22Rv1 (cell line): ENCODE measurements at regions not wholly inside any gene's neighbourhood (a gene's known extent, or its start where the extent isn't known, plus 50 kb on each side); places are given as distances from the start of the nearest gene placed in this dataset.

Experiments
- ZFX ChIP-seq: fragments of 450-650 bp; IDR thresholded peaks from 2 replicates; pipeline ENCODE4 v1.6.1; 2017; ENCODE audit warnings: antibody characterized with exemption, borderline replicate concordance
- TF ChIP-seq, protein P1 (sequence below): fragments of 450-650 bp; IDR thresholded peaks from 2 replicates; pipeline ENCODE4 v1.5.1; 2017; ENCODE audit warnings: mild to moderate bottlenecking

DNA sequence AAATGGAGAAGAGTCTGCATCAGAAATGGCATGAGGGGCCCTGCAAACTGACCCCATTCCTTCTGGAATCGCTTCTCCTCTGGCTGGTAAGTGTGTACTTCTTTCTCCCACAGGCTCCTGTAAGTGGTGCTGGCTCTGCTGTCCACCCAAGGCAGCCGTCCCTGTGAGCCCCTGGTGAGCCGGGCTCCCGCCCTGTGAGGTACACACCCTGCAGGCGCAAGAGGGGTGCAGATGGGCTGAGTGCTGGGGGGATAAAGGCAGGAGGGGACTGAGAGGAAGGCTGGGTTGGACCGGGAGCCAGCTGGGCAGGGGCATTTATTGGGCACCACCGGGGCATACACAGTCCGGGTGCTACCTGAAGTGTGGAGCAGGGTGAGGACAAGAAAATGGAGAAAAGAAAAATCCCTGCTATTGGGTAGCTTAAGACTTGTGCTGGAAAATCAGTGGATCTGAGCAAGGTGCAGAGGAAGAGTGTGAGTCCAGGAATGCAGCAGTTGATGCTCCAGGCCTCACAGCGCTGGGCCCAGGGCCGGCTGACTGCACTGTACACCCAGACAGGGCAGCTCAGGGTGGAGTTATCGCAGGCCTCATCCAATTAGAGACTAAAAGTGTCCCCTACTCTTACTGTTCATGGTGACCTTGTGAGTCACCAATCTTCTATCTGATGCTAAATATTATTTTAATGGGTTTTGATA is 455.1 kb upstream of the B3GAT1 start:
- TF ChIP-seq, protein P1, sequence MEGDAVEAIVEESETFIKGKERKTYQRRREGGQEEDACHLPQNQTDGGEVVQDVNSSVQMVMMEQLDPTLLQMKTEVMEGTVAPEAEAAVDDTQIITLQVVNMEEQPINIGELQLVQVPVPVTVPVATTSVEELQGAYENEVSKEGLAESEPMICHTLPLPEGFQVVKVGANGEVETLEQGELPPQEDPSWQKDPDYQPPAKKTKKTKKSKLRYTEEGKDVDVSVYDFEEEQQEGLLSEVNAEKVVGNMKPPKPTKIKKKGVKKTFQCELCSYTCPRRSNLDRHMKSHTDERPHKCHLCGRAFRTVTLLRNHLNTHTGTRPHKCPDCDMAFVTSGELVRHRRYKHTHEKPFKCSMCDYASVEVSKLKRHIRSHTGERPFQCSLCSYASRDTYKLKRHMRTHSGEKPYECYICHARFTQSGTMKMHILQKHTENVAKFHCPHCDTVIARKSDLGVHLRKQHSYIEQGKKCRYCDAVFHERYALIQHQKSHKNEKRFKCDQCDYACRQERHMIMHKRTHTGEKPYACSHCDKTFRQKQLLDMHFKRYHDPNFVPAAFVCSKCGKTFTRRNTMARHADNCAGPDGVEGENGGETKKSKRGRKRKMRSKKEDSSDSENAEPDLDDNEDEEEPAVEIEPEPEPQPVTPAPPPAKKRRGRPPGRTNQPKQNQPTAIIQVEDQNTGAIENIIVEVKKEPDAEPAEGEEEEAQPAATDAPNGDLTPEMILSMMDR, result no peak
- no peak for TF ChIP-seq ZFX
